GM23248 (cell line): ENCODE measurements at regions not wholly inside any gene's neighbourhood (a gene's known extent, or its start where the extent isn't known, plus 50 kb on each side); places are given as distances from the start of the nearest gene placed in this dataset.

Experiments
- DNase-seq: peaks from one replicate; pipeline ENCODE4 v3.0.0-alpha.2; 2015
- H2AFZ ChIP-seq: fragments of 200-600 bp; sonication (generic); 2 replicates; pipeline ENCODE4 v1.6.1; 2016; ENCODE audit warnings: antibody characterized with exemption
- H3F3A ChIP-seq: fragments of 200-600 bp; sonication (generic); 2 replicates; pipeline ENCODE4 v1.6.1; 2016; ENCODE audit warnings: mild to moderate bottlenecking, antibody characterized with exemption, mixed run types; ENCODE audit not compliant: insufficient read depth
- H3K27ac ChIP-seq: fragments of 200-600 bp; sonication (generic); 2 replicates; pipeline ENCODE4 v1.5.1; 2016; ENCODE audit warnings: mild to moderate bottlenecking
- H3K27me3 ChIP-seq: fragments of 200-600 bp; sonication (generic); replicated peaks from 2 replicates; pipeline ENCODE4 v1.6.1; 2016; ENCODE audit warnings: mild to moderate bottlenecking; ENCODE audit not compliant: insufficient read depth
- H3K36me3 ChIP-seq: fragments of 200-600 bp; sonication (generic); 2 replicates; pipeline ENCODE4 v1.6.1; 2016; ENCODE audit warnings: low read depth, mild to moderate bottlenecking
- H3K4me1 ChIP-seq: fragments of 200-600 bp; sonication (generic); 2 replicates; pipeline ENCODE4 v1.6.1; 2016; ENCODE audit warnings: mild to moderate bottlenecking; ENCODE audit not compliant: insufficient read depth
- H3K4me2 ChIP-seq: fragments of 200-600 bp; sonication (generic); one replicate; pipeline ENCODE4 v1.6.1; 2016; ENCODE audit warnings: mild to moderate bottlenecking; ENCODE audit not compliant: unreplicated experiment
- H3K4me3 ChIP-seq: fragments of 200-600 bp; sonication (generic); 2 replicates; pipeline ENCODE4 v1.5.1; 2016; ENCODE audit warnings: mild to moderate bottlenecking
- H3K79me2 ChIP-seq: fragments of 200-600 bp; sonication (generic); 2 replicates; pipeline ENCODE4 v1.6.1; 2016; ENCODE audit warnings: mild to moderate bottlenecking; ENCODE audit not compliant: insufficient read depth
- H3K9ac ChIP-seq: fragments of 200-600 bp; sonication (generic); 2 replicates; pipeline ENCODE4 v1.6.1; 2016; ENCODE audit warnings: mild to moderate bottlenecking
- H3K9me2 ChIP-seq: fragments of 200-600 bp; sonication (generic); 2 replicates; pipeline ENCODE4 v1.6.1; 2016; ENCODE audit warnings: mixed run types, mild to moderate bottlenecking, moderate library complexity; ENCODE audit not compliant: insufficient read depth
- H3K9me3 ChIP-seq: fragments of 200-600 bp; sonication (generic); one replicate; pipeline ENCODE4 v1.6.1; 2017; ENCODE audit warnings: low read depth
- H4K20me1 ChIP-seq: fragments of 200-600 bp; sonication (generic); 2 replicates; pipeline ENCODE4 v1.6.0; 2016; ENCODE audit not compliant: insufficient read depth
- EZH2 ChIP-seq: fragments of 200-600 bp; sonication (generic); IDR thresholded peaks from 2 replicates; pipeline ENCODE4 v1.6.1; 2018; ENCODE audit warnings: antibody characterized with exemption, mild to moderate bottlenecking; ENCODE audit not compliant: insufficient read depth, poor library complexity, severe bottlenecking
- EZH2phosphoT487 ChIP-seq: fragments of 200-600 bp; sonication (generic); IDR thresholded peaks from 2 replicates; pipeline ENCODE4 v1.6.1; 2018; ENCODE audit warnings: antibody characterized with exemption, moderate library complexity, mild to moderate bottlenecking, low read depth; ENCODE audit not compliant: insufficient read depth
- WGBS, 2 experiments: methylation state at CpG; one replicate each; pipeline ENCODE4 v1.1.6; 2015 to 2017; ENCODE audit warnings: low lambda C conversion rate in 2 of 2, low coverage in 1 of 2; ENCODE audit errors: missing lambda C conversion rate in 2 of 2; 5-methylcytosine and 5-hydroxymethylcytosine counted together
- in situ Hi-C: fragments of 300-500 bp; cut with MboI; formaldehyde crosslinking; loops from 2 replicates; pipeline ENCODE4 v1.15.0; 2020

GRCh38 chr2:2644040-2644439 is 313.0 kb upstream of the MYT1L start:
- H3K4me2 ChIP-seq = no peak overlapping the region
- H3K27me3 ChIP-seq = no peaks in the 10 kb centered on the region
- H3K27ac ChIP-seq = no peak overlapping the region
- TF ChIP-seq EZH2phosphoT487 (no peak), EZH2 (no peak)
- no peaks in the 10 kb centered on the region for H3K79me2 ChIP-seq
- H4K20me1 ChIP-seq = no peaks in the 10 kb centered on the region
- H3K4me3 ChIP-seq = no peak overlapping the region
- WGBS, 2 experiments = 67 to 89% methylated on average over 1 of the region's 1 CpG
- no peak overlapping the region for H2AFZ ChIP-seq
- H3F3A ChIP-seq = no peaks in the 10 kb centered on the region
- no peaks in the 10 kb centered on the region for H3K4me1 ChIP-seq
- in situ Hi-C loops = no loop called here
- H3K9me2 ChIP-seq = no peaks in the 10 kb centered on the region
- H3K9me3 ChIP-seq = no peaks in the 10 kb centered on the region
- H3K9ac ChIP-seq = no peak overlapping the region
- no peak for DNase-seq
- no peaks in the 10 kb centered on the region for H3K36me3 ChIP-seq

GRCh38 chr2:2642906-2643890 is 312.1 kb upstream of the MYT1L start:
- 58 to 59% methylated on average over 28 to 29 of the region's 29 CpGs for WGBS, 2 experiments
- in situ Hi-C loops = no loop called here
- no peak overlapping the region for H3K4me2 ChIP-seq
- no peaks in the 10 kb centered on the region for H3K79me2 ChIP-seq
- no peak for DNase-seq
- no peaks in the 10 kb centered on the region for H3K9me3 ChIP-seq
- H2AFZ ChIP-seq = no peak overlapping the region
- no peak overlapping the region for H3K9ac ChIP-seq
- H3K27ac ChIP-seq = no peak overlapping the region
- TF ChIP-seq EZH2 (no peak), EZH2phosphoT487 (no peak)
- H3K27me3 ChIP-seq = no peaks in the 10 kb centered on the region
- no peaks in the 10 kb centered on the region for H3K9me2 ChIP-seq
- H4K20me1 ChIP-seq = no peaks in the 10 kb centered on the region
- no peaks in the 10 kb centered on the region for H3K36me3 ChIP-seq
- no peaks in the 10 kb centered on the region for H3F3A ChIP-seq
- no peaks in the 10 kb centered on the region for H3K4me1 ChIP-seq
- H3K4me3 ChIP-seq = no peak overlapping the region

- no peaks in the 10 kb centered on the region for H3K79me2 ChIP-seq
- H2AFZ ChIP-seq = no peak overlapping the region
- H3K27ac ChIP-seq = no peak overlapping the region
- H3K9ac ChIP-seq = no peak overlapping the region
- H3K27me3 ChIP-seq = no peaks in the 10 kb centered on the region
- TF ChIP-seq EZH2phosphoT487 = no peak
- no peak for TF ChIP-seq EZH2
- DNase-seq = no peak
- no peak overlapping the region for H3K4me3 ChIP-seq
- 48 to 57% methylated on average over 16 to 17 of the region's 17 CpGs for WGBS, 2 experiments
- no peaks in the 10 kb centered on the region for H3F3A ChIP-seq
- H3K9me2 ChIP-seq = no peaks in the 10 kb centered on the region
- H3K4me1 ChIP-seq = no peaks in the 10 kb centered on the region
- no peaks in the 10 kb centered on the region for H4K20me1 ChIP-seq
- H3K36me3 ChIP-seq = no peaks in the 10 kb centered on the region
- H3K9me3 ChIP-seq = no peaks in the 10 kb centered on the region
- no peak overlapping the region for H3K4me2 ChIP-seq
- in situ Hi-C loops = no loop called here
These were observed 310.7 kb upstream of the MYT1L start for GRCh38 chr2:2641541-2642410.

- Histone ChIP-seq H3K27ac (no peak overlapping the region), H3K36me3 (no peaks in the 10 kb centered on the region), H3K4me1 (no peaks in the 10 kb centered on the region), H3K27me3 (no peaks in the 10 kb centered on the region), H3K9me2 (no peaks in the 10 kb centered on the region), H3K9me3 (no peaks in the 10 kb centered on the region), H3K4me3 (no peak overlapping the region), H3K79me2 (no peaks in the 10 kb centered on the region), H3K9ac (no peak overlapping the region), H2AFZ (no peak overlapping the region), H3K4me2 (no peak overlapping the region), H3F3A (no peaks in the 10 kb centered on the region), H4K20me1 (no peaks in the 10 kb centered on the region)
- in situ Hi-C loops = no loop called here
- no peak for DNase-seq
- WGBS, 2 experiments = 17 to 19% methylated on average over 3 of the region's 3 CpGs
- TF ChIP-seq EZH2phosphoT487 (no peak), EZH2 (no peak)
These were observed 309.7 kb upstream of the MYT1L start for GRCh38 chr2:2640818-2641217.
